ENCODE measurements at regions not wholly inside any gene's neighbourhood (a gene's known extent, or its start where the extent isn't known, plus 50 kb on each side); places are given as distances from the start of the nearest gene placed in this dataset.

DNA sequence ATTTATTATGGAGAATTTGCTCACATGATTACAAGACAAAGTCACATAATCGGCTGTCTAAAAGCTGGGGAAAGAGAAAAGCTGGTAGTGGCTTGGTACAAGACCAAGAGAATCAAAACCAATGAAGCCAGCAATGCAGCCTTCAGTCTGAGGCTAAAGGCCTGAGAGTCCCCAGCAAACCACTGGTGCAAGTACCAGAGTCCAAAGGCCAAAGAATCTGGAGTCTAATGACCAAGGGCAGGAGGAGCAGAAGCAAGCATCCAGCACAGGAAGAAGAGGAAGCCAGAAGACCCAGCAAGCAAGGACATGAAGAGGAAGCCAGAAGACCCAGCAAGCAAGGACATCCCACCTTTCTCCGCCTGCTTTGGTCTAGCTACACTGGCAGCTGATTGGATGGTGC, 250.6 kb upstream of the SALL1 start:
- TF ChIP-seq CREB1 (IDR thresholded peaks at IDR 0.05; ENCODE audit: low read depth) (no peak), MAX (IDR thresholded peaks at IDR 0.05) (no peak), REST (IDR thresholded peaks at IDR 0.05; ENCODE audit: low read depth) (no peak), TAF1 (IDR thresholded peaks at IDR 0.05; ENCODE audit: low read depth) (no peak)
